Mesenchymal stem cell (in vitro differentiated cells and primary cell): ENCODE measurements at regions not wholly inside any gene's neighbourhood (a gene's known extent, or its start where the extent isn't known, plus 50 kb on each side); places are given as distances from the start of the nearest gene placed in this dataset.

ENCODE experiments used
- DNase-seq: peaks from one replicate; pipeline ENCODE4 v3.0.0-alpha.2; 2013
- H2AFZ ChIP-seq: one replicate; pipeline ENCODE4 v1.6.1; 2013; ENCODE audit warnings: low read depth, mild to moderate bottlenecking, control low read depth, inconsistent platforms, low read length, moderate library complexity
- H2AK5ac ChIP-seq: 2 replicates; pipeline ENCODE4 v1.6.1; 2013; ENCODE audit warnings: low read length, moderate library complexity, mild to moderate bottlenecking, inconsistent platforms; ENCODE audit not compliant: severe bottlenecking
- H2BK120ac ChIP-seq: one replicate; pipeline ENCODE4 v1.6.1; 2013; ENCODE audit warnings: low read depth, mild to moderate bottlenecking, inconsistent platforms, low read length, moderate library complexity
- H2BK12ac ChIP-seq, 2 experiments: one replicate each; pipeline ENCODE4 v1.6.1; 2013; ENCODE audit warnings: inconsistent platforms in 2 of 2, low read length in 2 of 2, mild to moderate bottlenecking in 2 of 2, moderate library complexity in 2 of 2, control low read depth in 1 of 2
- H2BK15ac ChIP-seq: one replicate; pipeline ENCODE4 v1.6.1; 2013; ENCODE audit warnings: mild to moderate bottlenecking, low read depth, inconsistent platforms; ENCODE audit not compliant: poor library complexity, severe bottlenecking
- H2BK5ac ChIP-seq: 2 replicates; pipeline ENCODE4 v1.6.1; 2013; ENCODE audit warnings: low read depth, mild to moderate bottlenecking, low read length, control low read depth, inconsistent platforms; ENCODE audit not compliant: poor library complexity, severe bottlenecking
- H3K14ac ChIP-seq, 2 experiments: one replicate each; pipeline ENCODE4 v1.6.1; 2013; ENCODE audit warnings: inconsistent platforms in 2 of 2, low read length in 2 of 2, control low read depth in 1 of 2, mild to moderate bottlenecking in 1 of 2, moderate library complexity in 1 of 2
- H3K18ac ChIP-seq, 2 experiments: one replicate each; pipeline ENCODE4 v1.6.1; 2013; ENCODE audit warnings: inconsistent platforms in 2 of 2, low read length in 2 of 2, control low read depth in 1 of 2, low read depth in 1 of 2, mild to moderate bottlenecking in 1 of 2
- H3K23ac ChIP-seq, 2 experiments: one replicate each; pipeline ENCODE4 v1.6.1; 2013; ENCODE audit warnings: inconsistent platforms in 2 of 2, low read length in 2 of 2, mild to moderate bottlenecking in 2 of 2, moderate library complexity in 2 of 2, control low read depth in 1 of 2
- H3K27ac ChIP-seq: 2 replicates; pipeline ENCODE4 v1.5.1; 2013; ENCODE audit warnings: mild to moderate bottlenecking, moderate library complexity, low read length, control low read depth, inconsistent platforms; ENCODE audit not compliant: poor library complexity, severe bottlenecking
- H3K27me3 ChIP-seq, 2 experiments: 2 replicates each; pipeline versions ENCODE4 v1.6.1 to v1.7.0; 2013; ENCODE audit warnings: low read length in 2 of 2, mild to moderate bottlenecking in 2 of 2, moderate library complexity in 2 of 2, control low read depth in 1 of 2, inconsistent platforms in 1 of 2; ENCODE audit not compliant: control insufficient read depth in 1 of 2, insufficient read depth in 1 of 2
- H3K36me3 ChIP-seq, 2 experiments: 2 replicates each; pipeline versions ENCODE4 v1.6.1 to v1.7.0; 2013; ENCODE audit warnings: low read length in 2 of 2, control low read depth in 1 of 2, inconsistent platforms in 1 of 2, low read depth in 1 of 2, mild to moderate bottlenecking in 1 of 2; ENCODE audit not compliant: insufficient read depth in 2 of 2, control insufficient read depth in 1 of 2
- H3K4ac ChIP-seq, 2 experiments: one replicate each; pipeline ENCODE4 v1.6.1; 2013; ENCODE audit warnings: inconsistent platforms in 2 of 2, low read length in 2 of 2, mild to moderate bottlenecking in 2 of 2, moderate library complexity in 2 of 2, control low read depth in 1 of 2, low read depth in 1 of 2
- H3K4me1 ChIP-seq: 2 replicates; pipeline ENCODE4 v1.6.1; 2013; ENCODE audit warnings: low read depth, low read length, control low read depth; ENCODE audit not compliant: control insufficient read depth, insufficient read depth
- H3K4me2 ChIP-seq: 2 replicates; pipeline ENCODE4 v1.6.1; 2013; ENCODE audit warnings: low read length, mild to moderate bottlenecking, inconsistent platforms; ENCODE audit not compliant: poor library complexity, severe bottlenecking
- H3K4me3 ChIP-seq, 2 experiments: 2 replicates each; pipeline versions ENCODE4 v1.5.1 to v1.7.0; 2013; ENCODE audit warnings: low read length in 2 of 2, mild to moderate bottlenecking in 2 of 2, control low read depth in 1 of 2, low read depth in 1 of 2; ENCODE audit not compliant: insufficient read depth in 1 of 2
- H3K79me1 ChIP-seq: replicated peaks from 2 replicates; pipeline ENCODE4 v1.6.1; 2013; ENCODE audit warnings: mild to moderate bottlenecking, control low read depth, low read length, inconsistent platforms; ENCODE audit not compliant: poor library complexity, severe bottlenecking
- H3K9ac ChIP-seq: 2 replicates; pipeline ENCODE4 v1.7.0; 2013; ENCODE audit warnings: mild to moderate bottlenecking, low read length, moderate library complexity
- H3K9me3 ChIP-seq: 2 replicates; pipeline ENCODE4 v1.7.0; 2013; ENCODE audit warnings: mild to moderate bottlenecking, low read length; ENCODE audit not compliant: control insufficient read depth
- H4K8ac ChIP-seq: one replicate; pipeline ENCODE4 v1.6.1; 2013; ENCODE audit warnings: inconsistent platforms, mild to moderate bottlenecking, low read length, moderate library complexity
- H4K91ac ChIP-seq: one replicate; pipeline ENCODE4 v1.6.1; 2013; ENCODE audit warnings: mild to moderate bottlenecking, low read length, inconsistent platforms
- WGBS: methylation state at CpG from one replicate; pipeline ENCODE4 v1.1.7; 2013; ENCODE audit warnings: mixed read lengths; 5-methylcytosine and 5-hydroxymethylcytosine counted together

GRCh38 chr3:177585271-177585670 lies 388.0 kb upstream of the TBL1XR1 start:
- Histone ChIP-seq H3K79me1 (no peaks in the 10 kb centered on the region), H3K4me2 (no peak overlapping the region), H4K8ac (no peak overlapping the region), H3K18ac (no peak overlapping the region), H2AK5ac (no peak overlapping the region), H2BK120ac (no peak overlapping the region), H3K36me3 (no peaks in the 10 kb centered on the region), H2BK15ac (no peak overlapping the region), H3K4me3 (no peak overlapping the region), H3K14ac (no peak overlapping the region), H3K23ac (no peak overlapping the region), H3K4ac (no peak overlapping the region), H2AFZ (no peak overlapping the region), H3K9ac (no peak overlapping the region), H3K9me3 (no peaks in the 10 kb centered on the region), H2BK5ac (no peak overlapping the region), H3K4me1 (no peaks in the 10 kb centered on the region), H4K91ac (no peak overlapping the region), H3K27me3 (no peaks in the 10 kb centered on the region), H2BK12ac (no peak overlapping the region), H3K27ac (no peak overlapping the region)
- 94% methylated on average over 1 of the region's 3 CpGs for WGBS
- no peak for DNase-seq

- no peak overlapping the region for H2AFZ ChIP-seq
- no peak overlapping the region for H2BK15ac ChIP-seq
- H3K18ac ChIP-seq = peak overlapping the region in 1 of 2 experiments; percentile 33
- H3K36me3 ChIP-seq = no peaks in the 10 kb centered on the region
- H3K27ac ChIP-seq = no peak overlapping the region
- H3K4me1 ChIP-seq = no peaks in the 10 kb centered on the region
- H4K8ac ChIP-seq = no peak overlapping the region
- H3K23ac ChIP-seq = no peak overlapping the region
- no peak overlapping the region for H3K4me2 ChIP-seq
- no peak overlapping the region for H3K4me3 ChIP-seq
- no peak for DNase-seq
- no peaks in the 10 kb centered on the region for H3K27me3 ChIP-seq
- no peak overlapping the region for H3K14ac ChIP-seq
- H2AK5ac ChIP-seq = peak overlapping the region; percentile 67
- no peaks in the 10 kb centered on the region for H3K79me1 ChIP-seq
- peak overlapping the region; percentile 49 for H3K9ac ChIP-seq
- WGBS = 97% methylated on average over 3 of the region's 3 CpGs
- H2BK120ac ChIP-seq = no peak overlapping the region
- H3K9me3 ChIP-seq = no peaks in the 10 kb centered on the region
- H2BK5ac ChIP-seq = no peak overlapping the region
- no peak overlapping the region for H4K91ac ChIP-seq
- peak overlapping the region in 1 of 2 experiments; percentile 54 for H2BK12ac ChIP-seq
- no peak overlapping the region for H3K4ac ChIP-seq
These were observed 391.9 kb upstream of the TBL1XR1 start for GRCh38 chr3:177589041-177589650.

GRCh38 chr3:177589911-177590381 lies 392.7 kb upstream of the TBL1XR1 start:
- H3K27ac ChIP-seq = peak overlapping the region; percentile 9
- 49% methylated on average over 4 of the region's 4 CpGs for WGBS
- no peak overlapping the region for H3K23ac ChIP-seq
- peak overlapping the region in 1 of 2 experiments; percentile 83 for H2BK12ac ChIP-seq
- H3K4me2 ChIP-seq = no peak overlapping the region
- peak overlapping the region; percentile 49 for H3K9ac ChIP-seq
- no peak overlapping the region for H3K4ac ChIP-seq
- H3K18ac ChIP-seq = no peak overlapping the region
- no peak overlapping the region for H2BK120ac ChIP-seq
- H3K4me3 ChIP-seq = no peak overlapping the region
- no peak overlapping the region for H4K91ac ChIP-seq
- H2AK5ac ChIP-seq = no peak overlapping the region
- no peak overlapping the region for H4K8ac ChIP-seq
- no peaks in the 10 kb centered on the region for H3K9me3 ChIP-seq
- H3K14ac ChIP-seq = no peak overlapping the region
- H2BK5ac ChIP-seq = no peak overlapping the region
- H3K27me3 ChIP-seq = no peaks in the 10 kb centered on the region
- no peaks in the 10 kb centered on the region for H3K79me1 ChIP-seq
- no peaks in the 10 kb centered on the region for H3K36me3 ChIP-seq
- peak; percentile 37 for DNase-seq
- no peaks in the 10 kb centered on the region for H3K4me1 ChIP-seq
- no peak overlapping the region for H2BK15ac ChIP-seq
- no peak overlapping the region for H2AFZ ChIP-seq

- H3K14ac ChIP-seq = no peak overlapping the region
- H3K23ac ChIP-seq = no peak overlapping the region
- no peak overlapping the region for H3K4ac ChIP-seq
- H2AK5ac ChIP-seq = peak overlapping the region; percentile 79
- peak; percentile 68 for DNase-seq
- H3K4me1 ChIP-seq = no peaks in the 10 kb centered on the region
- H3K9me3 ChIP-seq = no peaks in the 10 kb centered on the region
- no peaks in the 10 kb centered on the region for H3K27me3 ChIP-seq
- no peaks in the 10 kb centered on the region for H3K36me3 ChIP-seq
- H2BK120ac ChIP-seq = no peak overlapping the region
- no peaks in the 10 kb centered on the region for H3K79me1 ChIP-seq
- no peak overlapping the region for H4K8ac ChIP-seq
- H4K91ac ChIP-seq = no peak overlapping the region
- no peak overlapping the region for H2BK15ac ChIP-seq
- no peak overlapping the region for H2BK12ac ChIP-seq
- no peak overlapping the region for H3K4me3 ChIP-seq
- no peak overlapping the region for H3K4me2 ChIP-seq
- H3K27ac ChIP-seq = no peak overlapping the region
- 0% methylated on average over 1 of the region's 1 CpG for WGBS
- H2AFZ ChIP-seq = no peak overlapping the region
- H3K18ac ChIP-seq = no peak overlapping the region
- no peak overlapping the region for H2BK5ac ChIP-seq
- H3K9ac ChIP-seq = no peak overlapping the region
These were observed 393.5 kb upstream of the TBL1XR1 start for GRCh38 chr3:177590826-177591225.
